Tibial nerve (tissue), 4 donors: ENCODE measurements at regions not wholly inside any gene's neighbourhood (a gene's known extent, or its start where the extent isn't known, plus 50 kb on each side); places are given as distances from the start of the nearest gene placed in this dataset.

Source experiments
- EP300 ChIP-seq, 2 donors: sonication (generic); formaldehyde crosslinking; IDR thresholded peaks; one replicate each; pipeline ENCODE4 v1.6.1; 2017; ENCODE audit warnings: antibody characterized with exemption in 2 of 2, mild to moderate bottlenecking in 1 of 2
- POLR2A ChIP-seq, 2 donors: fragments of 450-650 bp; IDR thresholded peaks; one replicate each; pipeline ENCODE4 v1.6.1; 2017; ENCODE audit warnings: antibody characterized with exemption in 2 of 2, mild to moderate bottlenecking in 2 of 2, moderate library complexity in 2 of 2
- TF ChIP-seq, protein P1 (sequence below), 5 experiments: fragments of 200-600 bp in 3 of 5; fragments of 450-650 bp in 2 of 5; sonication (generic) in 3 of 5; IDR thresholded peaks; one replicate each; pipeline ENCODE4 v1.5.1; 2016 to 2019; ENCODE audit warnings: antibody characterized with exemption in 5 of 5, mild to moderate bottlenecking in 3 of 5, moderate library complexity in 2 of 5

DNA sequence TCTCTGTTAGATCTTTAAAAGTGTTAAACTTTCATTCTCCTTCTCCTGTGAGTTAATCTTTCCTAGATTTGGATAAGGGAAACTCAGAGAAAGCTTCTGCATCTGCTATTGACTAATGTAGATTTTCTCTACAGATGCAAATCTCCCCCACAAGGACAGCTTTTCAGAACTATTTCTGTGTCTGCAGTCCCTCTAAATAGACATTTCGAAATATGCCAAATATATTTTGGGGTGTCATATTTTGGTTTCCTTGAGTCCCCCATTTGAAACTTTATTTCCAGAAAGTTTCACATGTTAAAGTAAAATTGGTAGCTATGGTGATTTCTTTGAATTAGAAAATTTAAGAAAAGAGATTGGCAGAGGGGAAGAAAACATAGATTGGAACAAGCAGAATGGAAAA lies 852.3 kb upstream of the ALCAM start:
- TF ChIP-seq, protein P1, sequence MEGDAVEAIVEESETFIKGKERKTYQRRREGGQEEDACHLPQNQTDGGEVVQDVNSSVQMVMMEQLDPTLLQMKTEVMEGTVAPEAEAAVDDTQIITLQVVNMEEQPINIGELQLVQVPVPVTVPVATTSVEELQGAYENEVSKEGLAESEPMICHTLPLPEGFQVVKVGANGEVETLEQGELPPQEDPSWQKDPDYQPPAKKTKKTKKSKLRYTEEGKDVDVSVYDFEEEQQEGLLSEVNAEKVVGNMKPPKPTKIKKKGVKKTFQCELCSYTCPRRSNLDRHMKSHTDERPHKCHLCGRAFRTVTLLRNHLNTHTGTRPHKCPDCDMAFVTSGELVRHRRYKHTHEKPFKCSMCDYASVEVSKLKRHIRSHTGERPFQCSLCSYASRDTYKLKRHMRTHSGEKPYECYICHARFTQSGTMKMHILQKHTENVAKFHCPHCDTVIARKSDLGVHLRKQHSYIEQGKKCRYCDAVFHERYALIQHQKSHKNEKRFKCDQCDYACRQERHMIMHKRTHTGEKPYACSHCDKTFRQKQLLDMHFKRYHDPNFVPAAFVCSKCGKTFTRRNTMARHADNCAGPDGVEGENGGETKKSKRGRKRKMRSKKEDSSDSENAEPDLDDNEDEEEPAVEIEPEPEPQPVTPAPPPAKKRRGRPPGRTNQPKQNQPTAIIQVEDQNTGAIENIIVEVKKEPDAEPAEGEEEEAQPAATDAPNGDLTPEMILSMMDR (IDR thresholded peaks at IDR 0.05) = no peak
- TF ChIP-seq POLR2A (IDR thresholded peaks at IDR 0.05) = no peak
- no peak for TF ChIP-seq EP300 (IDR thresholded peaks at IDR 0.05)
